Neural progenitor cell (in vitro differentiated cells): ENCODE measurements at regions not wholly inside any gene's neighbourhood (a gene's known extent, or its start where the extent isn't known, plus 50 kb on each side); places are given as distances from the start of the nearest gene placed in this dataset.

Experiments used
- EZH2 ChIP-seq: fragments of 200-600 bp; sonication (generic); IDR thresholded peaks from 2 replicates; pipeline ENCODE4 v1.6.1; 2017; ENCODE audit warnings: antibody characterized with exemption, mild to moderate bottlenecking, moderate library complexity
- EZH2phosphoT487 ChIP-seq: fragments of 200-600 bp; sonication (generic); IDR thresholded peaks from 2 replicates; pipeline ENCODE4 v1.6.1; 2017; ENCODE audit warnings: antibody characterized with exemption
- TF ChIP-seq, protein P1 (sequence below): fragments of 200-600 bp; sonication (generic); IDR thresholded peaks from 2 replicates; pipeline ENCODE4 v1.5.1; 2017; ENCODE audit warnings: antibody characterized with exemption, mild to moderate bottlenecking

- TF ChIP-seq, protein P1, sequence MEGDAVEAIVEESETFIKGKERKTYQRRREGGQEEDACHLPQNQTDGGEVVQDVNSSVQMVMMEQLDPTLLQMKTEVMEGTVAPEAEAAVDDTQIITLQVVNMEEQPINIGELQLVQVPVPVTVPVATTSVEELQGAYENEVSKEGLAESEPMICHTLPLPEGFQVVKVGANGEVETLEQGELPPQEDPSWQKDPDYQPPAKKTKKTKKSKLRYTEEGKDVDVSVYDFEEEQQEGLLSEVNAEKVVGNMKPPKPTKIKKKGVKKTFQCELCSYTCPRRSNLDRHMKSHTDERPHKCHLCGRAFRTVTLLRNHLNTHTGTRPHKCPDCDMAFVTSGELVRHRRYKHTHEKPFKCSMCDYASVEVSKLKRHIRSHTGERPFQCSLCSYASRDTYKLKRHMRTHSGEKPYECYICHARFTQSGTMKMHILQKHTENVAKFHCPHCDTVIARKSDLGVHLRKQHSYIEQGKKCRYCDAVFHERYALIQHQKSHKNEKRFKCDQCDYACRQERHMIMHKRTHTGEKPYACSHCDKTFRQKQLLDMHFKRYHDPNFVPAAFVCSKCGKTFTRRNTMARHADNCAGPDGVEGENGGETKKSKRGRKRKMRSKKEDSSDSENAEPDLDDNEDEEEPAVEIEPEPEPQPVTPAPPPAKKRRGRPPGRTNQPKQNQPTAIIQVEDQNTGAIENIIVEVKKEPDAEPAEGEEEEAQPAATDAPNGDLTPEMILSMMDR = no peak
- TF ChIP-seq EZH2phosphoT487 (no peak), EZH2 (no peak)
Measured at GRCh38 chr6:53989504-53989903, 121.7 kb upstream of the MLIP start.
